NCI-H187 treated with DMSO at 0.1 percent for 48 hours (cell line): ENCODE measurements at regions not wholly inside any gene's neighbourhood (a gene's known extent, or its start where the extent isn't known, plus 50 kb on each side); places are given as distances from the start of the nearest gene placed in this dataset.

Experiments used
- DNase-seq: peaks from one replicate; lab custom pipeline; 2025; lab: John Stamatoyannopoulos, UW

GRCh38 chr7:155360495-155361345, 63.0 kb downstream of the INSIG1 start:
- DNase-seq = no peak

GRCh38 chr7:155361346-155361680, 63.6 kb downstream of the INSIG1 start:
- DNase-seq = no peak

GRCh38 chr7:155361947-155362346, 64.3 kb downstream of the INSIG1 start:
- DNase-seq = no peak

- DNase-seq = no peak
Observed at GRCh38 chr7:155362380-155363145, 64.9 kb downstream of the INSIG1 start.

- no peak for DNase-seq
Observed at GRCh38 chr7:155363146-155363539, 65.5 kb downstream of the INSIG1 start.

GRCh38 chr7:155363852-155364600, 66.3 kb downstream of the INSIG1 start:
- no peak for DNase-seq

GRCh38 chr7:155365146-155365874, 67.6 kb downstream of the INSIG1 start:
- no peak for DNase-seq

GRCh38 chr7:155368894-155369600, 71.4 kb downstream of the INSIG1 start:
- no peak for DNase-seq

GRCh38 chr7:155369766-155370165, 72.1 kb downstream of the INSIG1 start:
- no peak for DNase-seq

GRCh38 chr7:155371331-155371883, 73.7 kb downstream of the INSIG1 start:
- DNase-seq = no peak

- no peak for DNase-seq
Observed at GRCh38 chr7:155371884-155372781, 74.5 kb downstream of the INSIG1 start.

- no peak for DNase-seq
Observed at GRCh38 chr7:155372782-155373358, 75.2 kb downstream of the INSIG1 start.

GRCh38 chr7:155373359-155374273, 75.9 kb downstream of the INSIG1 start:
- DNase-seq = no peak

GRCh38 chr7:155374276-155375252, 76.9 kb downstream of the INSIG1 start:
- DNase-seq = no peak

GRCh38 chr7:155375337-155376277, 77.9 kb downstream of the INSIG1 start:
- no peak for DNase-seq
